ENCODE measurements at regions not wholly inside any gene's neighbourhood (a gene's known extent, or its start where the extent isn't known, plus 50 kb on each side); places are given as distances from the start of the nearest gene placed in this dataset.
"Not testable (repeated sequence)": the region's sequence is repeated elsewhere in the genome, so short reads cannot be mapped to it uniquely, and the experiment has no call there.

DNA sequence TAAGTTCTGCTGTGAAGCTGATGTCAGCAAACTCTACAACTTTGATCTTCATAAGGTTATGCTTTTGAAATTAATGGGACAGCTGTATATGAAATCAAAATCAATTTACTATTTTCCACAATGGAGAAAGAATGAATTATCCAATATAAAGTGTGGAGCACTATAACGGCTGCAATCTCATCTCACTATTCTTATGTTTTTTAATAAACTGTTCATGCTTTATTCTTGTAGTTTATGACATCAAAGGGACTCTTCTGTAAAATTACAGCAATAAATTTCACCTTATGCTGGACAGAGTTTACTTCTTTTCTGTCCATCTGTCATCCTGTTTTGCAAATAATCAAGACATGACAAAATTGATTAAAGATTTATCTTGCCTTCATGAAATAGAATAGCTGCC, 192.5 kb downstream of the TECRL start:
- DNase-seq (ENCODE audit: low read depth in 2 of 2) = no peak

DNA sequence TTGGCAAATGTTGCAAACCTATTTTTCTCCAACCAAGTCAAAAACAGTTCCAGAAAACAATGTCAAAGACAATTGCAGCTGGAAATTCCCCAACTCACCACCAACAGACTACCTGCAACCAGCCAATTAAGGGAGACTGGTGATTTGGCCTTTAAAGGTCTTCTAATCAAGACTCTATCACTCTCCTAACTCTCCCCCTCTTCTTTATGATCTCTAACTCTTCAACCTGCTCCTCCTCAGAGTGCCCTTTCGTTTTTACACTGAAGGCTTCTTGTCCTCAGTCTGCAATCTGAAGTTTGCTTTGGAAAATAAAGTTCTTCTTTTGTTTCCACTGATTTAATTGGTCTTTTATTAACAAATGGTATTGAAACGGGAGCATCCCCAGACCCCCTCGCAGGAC, 203.9 kb downstream of the TECRL start:
- no peak for DNase-seq (ENCODE audit: low read depth in 2 of 2)

DNA sequence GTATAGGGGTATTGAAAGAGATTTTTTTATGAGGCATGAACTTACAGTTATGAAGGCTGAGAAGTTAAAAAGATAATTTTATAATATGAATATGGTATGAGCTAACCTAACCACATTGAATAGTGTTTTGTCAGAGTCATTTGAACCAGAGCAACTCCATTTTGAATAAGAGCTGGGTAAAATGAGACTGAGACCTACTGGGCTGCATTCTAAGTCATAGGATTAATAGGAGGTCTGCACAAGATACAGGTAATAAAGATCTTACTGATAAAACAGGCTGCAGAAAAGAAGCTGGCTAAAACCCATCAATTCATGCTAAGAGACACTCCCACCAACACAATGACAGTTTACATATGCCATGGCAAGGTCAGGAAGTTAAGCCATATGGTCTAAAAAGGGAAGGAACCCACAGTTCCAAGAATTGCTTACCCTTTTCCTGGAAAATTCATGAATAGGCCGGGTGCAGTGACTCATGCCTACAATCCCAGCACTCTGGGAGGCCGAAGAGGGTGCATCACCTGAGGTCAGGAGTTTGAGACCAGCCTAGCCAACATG, 209.2 kb downstream of the TECRL start:
- no peak for DNase-seq (ENCODE audit: low read depth in 2 of 2)

DNA sequence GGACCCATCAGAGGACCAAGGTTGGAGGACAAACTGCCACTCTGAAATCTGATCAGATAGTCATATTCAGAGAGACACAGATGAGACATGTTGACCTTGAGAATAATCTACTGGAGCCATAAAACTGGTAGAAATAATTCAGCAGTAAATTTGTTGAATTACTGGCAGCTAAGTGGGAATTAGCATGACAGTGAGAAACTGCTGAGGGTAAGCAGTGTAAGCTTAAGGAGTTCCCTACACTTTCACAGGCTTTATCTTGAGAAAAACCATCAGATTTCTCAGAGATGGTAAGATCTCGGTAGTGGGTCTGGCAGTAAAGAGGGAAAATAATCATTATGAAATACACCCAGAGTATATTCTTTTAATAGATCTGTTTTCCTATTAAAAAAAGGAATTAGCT, 213.7 kb downstream of the TECRL start:
- DNase-seq (ENCODE audit: low read depth in 2 of 2) = no peak

DNA sequence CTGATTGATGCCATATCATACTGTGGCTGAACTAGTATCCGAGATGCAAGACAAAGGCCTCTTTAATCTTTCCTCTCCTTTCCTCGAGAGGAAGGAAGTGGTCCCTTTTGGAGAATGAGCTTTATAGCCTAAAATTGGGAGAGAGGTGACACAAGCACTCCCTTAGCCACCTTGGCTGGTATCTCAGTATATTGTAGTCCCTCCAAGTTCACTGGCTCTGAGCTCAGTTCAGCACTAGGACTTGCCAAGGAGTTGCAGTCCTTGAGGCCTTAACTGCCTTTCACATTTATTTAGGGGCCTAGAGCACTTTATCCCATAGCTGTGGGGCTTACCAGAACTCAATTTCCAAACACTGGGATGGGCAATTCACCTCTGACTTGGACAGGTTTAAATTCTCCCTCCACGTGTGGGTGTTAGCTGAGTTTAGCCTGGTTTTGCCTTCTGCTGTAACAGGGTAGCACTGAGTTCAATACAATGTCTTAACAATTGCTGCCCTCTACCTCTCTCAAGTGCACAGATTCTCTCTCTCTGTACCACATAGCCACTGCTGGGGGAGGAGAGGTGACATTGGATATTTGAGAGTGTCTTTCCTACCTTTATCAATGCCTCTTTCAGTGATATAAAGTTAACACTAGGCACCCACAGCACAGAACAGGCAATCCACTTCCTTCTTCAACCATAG, 216.4 kb downstream of the TECRL start:
- no peak for DNase-seq (ENCODE audit: low read depth in 2 of 2)

DNA sequence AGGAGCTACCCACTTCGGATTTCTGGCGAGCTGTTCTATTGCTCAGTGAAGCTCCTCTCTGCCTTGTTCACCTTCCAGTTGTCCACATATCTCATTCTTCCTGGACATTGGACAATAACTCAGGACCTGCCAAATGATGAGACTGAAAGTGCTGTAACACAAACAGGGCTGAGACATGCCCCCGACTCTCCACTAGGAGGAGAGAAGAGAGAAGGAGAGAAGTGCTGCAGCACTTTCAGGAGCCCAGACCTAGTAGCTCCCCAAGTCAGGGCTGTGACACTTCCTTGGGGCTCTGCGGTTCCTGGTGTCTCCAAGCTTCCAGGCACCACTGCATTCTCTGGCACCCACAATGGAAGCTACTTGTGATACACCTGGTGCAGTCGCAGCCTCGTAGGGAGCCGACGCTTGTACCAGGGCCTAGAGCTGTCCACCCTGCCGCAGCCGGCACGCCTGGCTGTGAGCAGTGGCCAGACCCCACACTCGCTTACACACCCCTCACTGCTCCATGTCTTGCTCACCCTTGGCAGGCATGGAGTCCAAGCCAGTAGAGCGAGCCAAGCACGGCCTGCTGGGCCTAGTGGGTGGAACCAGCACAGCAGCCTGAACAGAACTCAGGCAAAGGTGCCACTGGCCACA, 234.9 kb downstream of the TECRL start:
- no peak for DNase-seq (ENCODE audit: low read depth in 2 of 2)

DNA sequence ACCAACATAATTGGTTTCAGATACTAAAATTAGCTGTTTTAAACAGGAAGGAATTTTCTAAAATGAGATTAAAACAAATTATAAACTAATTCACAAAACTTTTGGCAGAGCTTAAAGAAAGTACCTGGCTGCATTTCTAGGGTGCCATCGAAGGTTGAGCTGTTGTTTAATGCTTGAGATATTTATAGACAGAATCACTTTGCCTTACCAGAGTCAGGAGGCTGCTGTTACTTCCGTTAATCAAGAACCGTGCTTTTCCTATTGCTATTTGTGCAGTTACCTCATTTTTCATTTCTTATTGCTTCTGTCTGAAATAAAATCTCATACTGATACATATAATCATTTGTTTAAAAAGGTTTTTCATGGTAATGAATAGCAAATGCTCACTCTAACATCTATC, 242.9 kb downstream of the TECRL start:
- DNase-seq (ENCODE audit: low read depth in 2 of 2) = no peak

DNA sequence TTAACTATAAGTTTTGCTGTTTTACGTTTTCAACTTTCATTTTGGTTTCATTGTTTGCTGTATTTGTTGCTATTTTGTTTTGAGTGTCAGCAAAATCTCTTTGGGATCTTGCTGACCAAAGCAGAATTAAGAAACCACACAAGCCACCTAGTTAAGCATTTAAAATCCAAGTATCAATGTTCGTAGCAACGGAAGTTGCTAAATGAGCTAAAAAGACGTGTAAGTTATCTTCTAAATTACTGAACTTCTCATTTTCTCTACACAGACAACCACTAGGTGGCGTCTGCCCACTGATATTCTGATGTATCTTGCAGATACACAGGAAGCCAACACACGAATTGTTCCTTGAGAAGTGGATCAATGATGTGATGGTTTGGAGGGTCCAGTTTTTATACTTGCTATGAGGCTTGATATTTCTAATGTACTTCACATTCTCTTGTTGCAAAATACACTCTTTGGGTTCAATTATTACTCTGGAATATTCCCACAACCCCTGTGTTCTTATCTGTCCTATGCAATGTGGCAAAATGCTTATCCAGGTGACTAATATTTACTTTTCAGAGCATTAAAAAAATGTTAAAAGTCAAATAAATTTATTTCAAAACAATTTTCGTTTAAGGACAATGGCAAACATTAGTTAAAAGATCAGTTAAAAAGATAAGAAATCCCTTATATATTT, 250.5 kb downstream of the TECRL start:
- peak; percentile 10 to 12 for DNase-seq (ENCODE audit: low read depth in 2 of 2)

DNA sequence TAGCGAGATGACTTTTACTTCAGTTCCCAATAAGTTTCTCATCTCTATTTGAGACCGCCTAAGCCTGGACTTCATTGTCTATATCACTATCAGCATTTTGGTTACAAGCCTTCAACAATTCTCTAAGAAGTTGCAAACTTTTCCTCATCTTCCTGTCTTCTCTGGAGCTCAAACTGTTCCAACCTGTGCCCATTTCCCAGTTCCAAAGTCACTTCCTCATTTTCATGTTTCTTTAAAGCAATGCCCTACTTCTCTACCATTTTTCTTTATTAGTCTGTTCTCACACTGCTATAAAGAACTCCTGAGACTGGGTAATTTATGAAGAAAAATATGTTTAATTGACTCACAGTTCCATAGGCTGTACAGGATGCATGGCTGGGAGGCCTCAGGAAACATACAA, 251.9 kb downstream of the TECRL start:
- DNase-seq (ENCODE audit: low read depth in 2 of 2) = no peak

DNA sequence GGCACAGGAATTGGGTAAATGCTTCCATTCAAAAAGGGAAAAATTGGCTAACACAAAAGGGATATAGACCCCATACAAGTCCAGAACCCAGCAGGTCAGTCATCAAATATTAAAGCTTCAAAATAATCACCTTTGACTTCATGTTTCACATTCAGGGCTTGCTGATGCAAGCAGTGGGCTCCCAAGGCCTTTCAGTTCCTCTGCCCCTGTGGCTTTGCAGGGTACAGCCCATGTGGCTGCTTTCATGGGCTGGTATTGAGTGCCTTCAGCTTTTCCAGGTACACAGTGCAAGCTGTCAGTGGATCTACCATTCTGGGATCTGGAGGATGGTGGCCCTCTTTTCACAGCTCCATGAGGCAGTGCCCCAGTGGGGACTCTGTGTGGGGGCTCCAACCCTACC, 253.0 kb downstream of the TECRL start:
- DNase-seq (ENCODE audit: low read depth in 2 of 2) = no peak

DNA sequence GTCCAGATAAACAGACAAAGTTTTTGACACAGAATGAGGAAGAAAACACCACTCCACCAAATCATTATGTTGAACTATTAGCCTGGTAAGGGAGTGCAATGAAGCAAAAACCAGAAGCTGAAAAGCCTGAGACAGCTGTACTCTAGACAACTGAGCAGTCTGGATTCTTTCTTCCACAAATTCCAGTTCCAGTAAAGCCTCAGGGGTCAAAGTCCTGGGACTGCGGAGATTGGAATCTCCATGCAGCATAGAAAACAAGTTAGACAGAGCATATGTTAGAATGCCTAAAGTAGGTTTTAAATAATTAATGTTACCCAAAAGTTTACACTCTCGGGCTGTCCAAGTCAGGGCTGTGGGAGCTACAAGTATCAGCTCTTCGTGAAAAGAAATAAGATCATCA, 263.2 kb downstream of the TECRL start:
- DNase-seq (ENCODE audit: low read depth in 2 of 2) = no peak

DNA sequence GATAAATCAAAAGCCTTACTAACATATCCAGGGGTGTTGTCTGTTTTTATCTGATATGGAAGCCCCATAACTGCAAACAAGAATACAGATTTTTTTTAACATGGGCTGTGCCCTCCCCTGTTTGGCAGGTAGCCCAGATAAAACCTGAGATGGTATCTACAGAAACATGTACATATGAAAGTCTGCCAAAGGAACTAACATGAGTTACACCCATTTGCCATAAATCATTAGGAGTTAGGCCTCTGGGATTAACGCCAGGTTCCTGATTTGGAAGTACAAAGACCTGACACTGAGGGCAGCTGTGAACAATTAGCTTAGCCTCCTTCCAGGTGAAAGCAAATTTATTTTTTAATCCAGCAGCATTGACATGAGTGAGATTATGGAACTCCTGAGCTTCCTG, 264.3 kb downstream of the TECRL start:
- DNase-seq (ENCODE audit: low read depth in 2 of 2) = no peak

DNA sequence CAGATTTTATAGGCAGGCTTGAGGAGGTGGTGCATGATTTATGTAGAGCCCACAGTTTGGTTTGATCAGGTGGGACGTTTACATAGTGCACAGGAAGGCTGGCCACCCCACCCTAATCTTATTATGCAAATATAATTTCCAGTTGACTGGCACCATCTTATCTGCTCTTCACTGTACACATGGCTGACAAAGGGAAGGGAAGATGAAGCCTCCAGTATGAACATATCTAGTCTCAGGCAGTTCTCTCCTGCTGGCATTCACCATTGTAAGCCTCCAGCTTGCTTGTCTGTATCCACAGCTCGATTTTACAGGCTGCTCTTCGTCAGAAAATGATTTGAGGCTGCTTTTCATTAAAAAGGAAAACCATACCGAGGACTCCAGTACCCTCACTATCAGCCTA, 278.3 kb downstream of the TECRL start:
- no peak for DNase-seq (ENCODE audit: low read depth in 2 of 2)

DNA sequence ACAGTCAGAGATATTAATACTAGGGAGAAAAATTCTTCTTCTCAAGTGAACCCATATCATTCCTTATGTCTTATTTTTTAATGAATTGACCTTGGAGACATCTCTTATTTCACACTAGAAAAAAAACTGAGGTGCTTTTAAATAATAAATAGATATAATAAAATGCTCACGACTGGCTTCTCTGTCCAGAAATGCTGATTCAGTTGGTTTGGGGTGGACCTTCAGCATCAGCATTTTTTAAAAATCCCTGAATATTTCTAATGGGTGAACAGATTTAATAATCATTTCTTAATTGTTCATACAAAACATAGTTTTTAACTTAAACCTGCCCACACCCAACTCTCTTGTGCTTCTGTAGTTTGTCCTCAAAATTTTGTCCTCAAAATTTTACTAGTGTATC, 283.9 kb downstream of the TECRL start:
- no peak for DNase-seq (ENCODE audit: low read depth in 2 of 2)

DNA sequence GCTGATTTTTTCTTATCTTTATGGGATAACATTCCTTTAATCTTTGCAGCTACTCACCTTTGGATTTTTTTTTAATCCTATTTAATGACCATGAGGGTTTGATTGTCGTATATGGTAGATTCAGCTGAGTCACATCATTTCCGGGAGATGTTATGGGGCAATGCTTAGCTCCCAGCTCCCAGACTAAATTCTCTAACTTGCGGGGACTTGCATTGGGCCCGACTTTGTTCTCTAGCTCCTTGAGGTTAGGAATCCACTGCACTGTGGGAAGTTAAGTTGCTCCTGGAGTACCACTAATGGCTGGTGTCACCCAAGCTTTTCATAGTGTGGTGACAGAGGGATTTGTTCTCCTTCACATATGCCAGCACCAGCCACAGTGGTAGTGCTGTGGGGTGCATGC, 287.4 kb downstream of the TECRL start:
- no peak for DNase-seq (ENCODE audit: low read depth in 2 of 2)

DNA sequence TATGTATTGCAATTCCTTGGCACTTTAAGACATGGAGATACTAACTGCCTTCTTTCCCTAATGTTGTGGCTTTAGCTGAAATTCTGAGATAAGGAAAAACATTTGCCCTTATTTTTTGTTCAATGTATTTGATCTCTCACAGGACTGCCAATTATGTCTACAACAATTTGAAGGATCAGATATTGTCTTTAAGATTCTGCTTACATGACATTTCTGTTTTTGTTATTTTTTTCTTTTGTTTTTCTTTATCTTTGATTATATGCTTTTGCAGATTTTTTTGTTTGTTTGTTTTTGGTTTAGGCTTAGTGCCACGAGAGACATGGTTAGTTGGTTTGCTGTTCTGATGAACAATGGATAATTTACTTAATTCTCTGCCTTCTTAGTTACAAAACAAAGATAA, 303.3 kb downstream of the TECRL start:
- DNase-seq (ENCODE audit: low read depth in 2 of 2) = no peak

DNA sequence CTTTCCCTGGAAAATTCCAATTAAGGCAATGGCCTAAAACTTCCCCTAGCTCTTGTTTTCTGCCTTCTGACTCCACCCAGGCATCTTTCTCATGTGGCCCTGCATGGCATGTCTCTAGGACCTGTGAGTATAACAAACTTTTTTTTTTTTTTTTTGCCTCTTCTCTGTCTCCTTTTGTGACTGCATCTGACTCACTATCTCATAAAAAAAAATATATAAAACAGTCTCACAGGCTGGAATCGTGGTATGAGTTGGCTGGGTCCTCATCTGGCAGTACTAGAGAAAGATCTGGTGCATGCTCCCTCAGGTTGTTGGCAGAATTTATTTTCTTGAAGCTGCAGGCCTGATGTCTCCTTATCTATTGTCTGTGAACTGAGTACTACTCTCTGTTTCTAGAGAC, 313.9 kb downstream of the TECRL start:
- DNase-seq (ENCODE audit: low read depth in 2 of 2) = no peak

DNA sequence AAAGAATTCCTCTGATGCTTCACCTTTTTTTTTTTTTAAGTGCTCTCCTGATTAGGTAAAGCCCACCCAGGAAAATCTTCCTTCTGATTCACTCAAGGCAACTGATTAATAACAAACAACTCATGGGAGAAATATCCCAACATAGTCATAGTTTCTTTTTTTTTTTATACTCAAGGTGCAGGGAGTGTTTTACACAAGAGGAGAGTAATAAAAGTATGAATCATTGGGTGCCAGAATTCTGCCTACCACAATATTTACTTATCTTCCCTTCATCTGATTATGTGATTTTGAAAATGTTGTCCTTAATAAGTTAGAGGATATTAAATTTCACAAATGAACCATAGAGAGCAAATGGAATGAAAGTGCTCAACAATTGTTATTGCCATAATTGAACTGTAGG, 329.9 kb downstream of the TECRL start:
- DNase-seq (ENCODE audit: low read depth in 2 of 2) = no peak

DNA sequence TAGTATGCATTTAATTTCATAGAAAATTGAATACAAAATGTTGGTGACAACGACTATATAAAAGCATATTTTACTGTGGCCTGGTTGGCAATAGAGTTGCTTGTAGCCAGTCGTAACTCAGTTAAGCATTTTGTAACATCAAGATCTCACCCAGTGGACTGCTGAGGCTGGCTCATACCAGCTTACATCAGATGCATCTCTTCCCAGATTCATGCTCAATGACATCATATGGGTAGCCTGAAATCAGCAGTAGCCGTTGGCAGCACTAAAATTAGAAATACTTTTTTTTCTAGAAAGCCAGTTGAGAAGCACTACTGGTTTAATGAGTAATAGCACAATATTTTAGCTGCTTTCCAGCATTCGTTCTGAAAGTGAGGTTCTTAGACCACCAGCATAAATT, 341.2 kb downstream of the TECRL start:
- no peak for DNase-seq (ENCODE audit: low read depth in 2 of 2)

DNA sequence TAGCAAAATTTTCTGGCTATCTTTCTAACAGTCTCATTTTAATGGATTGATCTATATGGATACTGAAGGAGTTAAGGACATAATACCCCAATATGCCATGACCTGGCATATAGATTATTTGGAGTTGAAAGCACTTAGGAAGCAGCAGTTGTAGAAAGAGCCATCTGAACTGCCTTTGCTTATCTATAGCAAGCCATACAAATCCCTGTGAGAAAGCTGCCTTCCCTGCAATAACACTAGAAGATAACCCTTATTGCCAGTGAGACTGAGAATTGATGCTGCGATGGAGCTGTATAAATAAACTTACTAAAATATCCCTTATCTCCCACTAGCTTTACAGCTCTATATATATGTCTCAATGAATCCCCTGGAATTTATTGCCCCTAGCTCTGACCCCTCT, 346.3 kb downstream of the TECRL start:
- no peak for DNase-seq (ENCODE audit: low read depth in 2 of 2)

DNA sequence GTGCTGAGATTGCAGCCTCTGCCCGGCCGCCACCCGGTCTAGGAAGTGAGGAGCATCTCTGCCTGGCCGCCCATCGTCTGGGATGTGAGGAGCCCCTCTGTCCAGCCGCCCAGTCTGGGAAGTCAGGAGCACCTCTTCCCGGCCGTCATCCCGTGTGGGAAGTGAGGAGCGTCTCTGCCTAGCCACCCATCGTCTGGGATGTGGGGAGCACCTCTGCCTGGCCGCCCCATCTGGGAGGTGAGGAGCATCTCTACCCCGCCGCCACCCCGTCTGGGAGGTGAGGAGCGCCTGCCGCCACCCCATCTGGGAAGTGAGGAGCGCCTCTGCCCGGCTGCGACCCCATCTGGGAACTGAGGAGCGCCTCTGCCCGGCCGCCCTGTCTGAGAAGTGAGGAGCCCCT, 372.2 kb downstream of the TECRL start:
- not testable (repeated sequence) for DNase-seq (ENCODE audit: low read depth in 2 of 2)

DNA sequence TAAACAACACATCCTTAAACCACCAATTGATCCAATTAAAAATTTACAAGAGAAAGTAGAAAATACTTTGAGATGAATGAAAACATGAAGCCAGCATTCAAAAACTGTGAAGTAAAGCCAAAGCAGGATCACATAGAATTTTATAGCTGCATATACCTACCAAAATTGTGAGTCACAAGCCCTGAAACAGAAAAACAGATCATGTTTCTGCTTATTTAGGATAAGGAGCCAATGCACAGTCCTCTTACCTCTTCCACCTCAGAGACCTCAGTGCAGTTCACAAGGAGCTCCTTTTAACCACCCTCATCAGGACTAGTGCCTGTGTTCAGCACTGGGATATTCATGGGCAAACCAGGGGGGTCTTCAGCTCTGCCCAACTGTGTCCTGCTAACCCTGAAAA, 386.7 kb downstream of the TECRL start:
- DNase-seq (ENCODE audit: low read depth in 2 of 2) = no peak

DNA sequence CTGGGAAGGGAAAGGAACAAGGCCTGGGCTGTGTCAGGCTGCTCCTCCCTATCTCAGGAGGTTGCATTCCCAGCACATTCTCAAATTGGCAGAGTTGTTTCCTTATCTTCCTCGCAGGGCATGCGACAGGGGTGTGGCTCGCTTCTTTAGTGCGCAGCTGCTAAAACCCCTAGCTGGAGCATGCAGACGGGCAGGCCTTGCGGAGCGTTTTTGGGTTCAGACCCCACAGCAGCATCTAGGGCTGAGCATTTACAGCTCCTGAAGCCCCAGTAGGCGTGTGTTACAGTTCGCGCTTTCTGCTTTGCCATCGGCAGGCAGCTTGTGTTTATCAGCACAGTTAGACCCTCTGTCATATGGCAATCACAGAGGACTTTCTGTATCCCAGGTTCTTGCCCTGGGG, 392.4 kb downstream of the TECRL start:
- no peak for DNase-seq (ENCODE audit: low read depth in 2 of 2)

Measured in fibroblast of skin of left biceps (primary cell).